NCI-H345 treated with DMSO at 0.1 percent for 48 hours (cell line): ENCODE measurements at regions not wholly inside any gene's neighbourhood (a gene's known extent, or its start where the extent isn't known, plus 50 kb on each side); places are given as distances from the start of the nearest gene placed in this dataset.

Experiments
- DNase-seq: peaks from one replicate; lab custom pipeline; 2025; ENCODE audit not compliant: unreplicated experiment; lab: John Stamatoyannopoulos, UW

DNA sequence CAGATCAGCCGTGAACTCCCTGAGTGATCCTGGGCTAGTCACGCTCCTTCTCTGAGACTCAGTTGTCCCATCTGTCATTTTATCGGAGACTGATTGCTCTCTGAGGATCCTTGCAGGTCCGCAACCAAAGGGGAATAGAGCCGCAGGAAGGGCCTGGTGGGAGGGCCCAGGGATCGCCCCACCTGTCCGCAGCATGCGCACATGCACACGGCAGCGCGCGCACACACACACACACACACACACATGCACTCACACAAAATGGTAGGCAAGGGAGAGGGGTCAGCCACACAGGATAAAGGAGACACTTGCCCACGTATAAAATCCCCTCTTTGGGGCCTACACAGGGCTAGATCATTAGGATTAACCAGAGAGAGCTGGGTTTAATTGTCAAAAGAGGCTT is 95.6 kb upstream of the FOXP4 start:
- DNase-seq: no peak

- DNase-seq: no peak
Measured at GRCh38 chr6:41451039-41451438, 95.1 kb upstream of the FOXP4 start.

GRCh38 chr6:41451515-41452163 is 94.5 kb upstream of the FOXP4 start:
- DNase-seq: no peak

DNA sequence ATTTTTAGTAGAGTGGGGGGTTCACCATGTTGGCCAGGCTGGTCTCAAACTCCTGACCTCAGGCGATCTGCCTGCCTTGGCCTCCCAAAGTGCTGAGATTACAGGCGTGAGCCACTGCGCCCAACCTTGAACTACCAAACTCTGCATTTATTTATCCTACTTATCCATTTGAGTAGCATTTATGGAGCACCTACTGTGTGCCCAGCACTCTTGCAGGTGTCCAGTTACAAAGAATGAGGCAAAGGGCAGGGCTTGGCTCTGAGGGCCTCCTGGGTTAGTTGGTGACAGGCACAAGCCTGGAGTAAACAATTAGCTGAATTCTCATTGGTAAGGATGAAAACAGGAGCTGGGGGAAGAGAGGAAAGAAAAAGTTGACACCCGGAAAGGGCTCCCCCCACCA is 93.4 kb upstream of the FOXP4 start:
- DNase-seq: no peak

DNA sequence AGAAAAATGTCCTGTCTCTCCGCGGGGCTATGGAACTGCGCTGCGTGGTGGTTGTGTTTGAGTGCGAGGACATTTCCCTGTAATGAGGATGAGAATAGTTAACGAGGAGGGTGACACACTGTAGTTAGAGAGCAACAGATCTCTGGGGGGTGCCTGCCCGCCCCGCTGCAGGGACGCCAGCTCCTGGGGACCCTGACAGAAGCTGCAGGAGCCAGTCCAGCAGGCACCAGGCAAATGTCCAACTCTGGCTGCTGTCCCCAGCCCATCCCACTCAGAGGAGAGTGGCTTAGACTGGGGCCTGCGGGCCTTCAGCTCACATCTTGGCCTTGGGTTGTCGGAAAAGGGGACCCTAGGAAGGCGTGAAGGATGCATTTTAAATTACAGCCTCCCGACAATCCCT is 92.9 kb upstream of the FOXP4 start:
- DNase-seq: no peak

GRCh38 chr6:41454189-41454789 is 91.9 kb upstream of the FOXP4 start:
- no peak for DNase-seq

DNA sequence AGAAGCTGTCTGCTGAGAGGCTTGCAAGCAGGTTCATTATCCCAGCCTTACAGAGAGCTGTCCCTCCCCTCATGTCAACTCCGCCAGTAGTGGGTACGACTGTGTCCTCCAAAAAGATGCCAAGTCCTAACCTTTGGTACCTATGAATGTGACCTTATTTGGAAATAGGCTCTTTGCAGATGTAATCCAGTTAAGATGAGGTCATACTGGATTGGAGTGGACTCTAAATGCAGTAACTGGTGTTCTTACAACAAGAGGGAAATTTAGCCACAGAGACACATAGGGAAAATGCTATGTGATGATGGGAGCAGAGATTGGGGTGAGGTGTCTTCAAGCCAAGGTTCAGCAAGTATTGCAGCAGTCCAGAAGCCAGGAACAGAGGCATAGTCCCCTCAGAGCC is 90.8 kb upstream of the FOXP4 start:
- DNase-seq: no peak

DNA sequence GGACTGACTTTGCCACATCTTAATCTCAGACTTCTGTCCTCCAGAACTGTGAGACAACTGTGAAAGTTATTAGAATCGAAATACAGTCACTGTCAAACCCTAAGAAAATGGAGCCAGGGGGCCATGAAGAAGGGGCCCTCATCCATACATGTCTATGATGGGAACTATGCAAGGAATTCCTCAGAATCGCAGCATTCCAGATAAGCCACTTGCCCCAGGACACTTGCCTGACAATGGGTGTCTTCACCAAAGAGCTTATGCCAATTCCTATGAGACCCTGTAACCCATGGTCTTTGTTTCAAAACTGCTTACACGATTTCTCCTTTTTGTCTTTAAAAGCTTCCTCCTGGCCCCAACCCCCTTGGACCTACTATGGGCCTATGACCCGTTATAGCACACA is 90.4 kb upstream of the FOXP4 start:
- no peak for DNase-seq

GRCh38 chr6:41457303-41457670 is 88.9 kb upstream of the FOXP4 start:
- no peak for DNase-seq

- DNase-seq: no peak
Measured at GRCh38 chr6:41459738-41460137, 86.4 kb upstream of the FOXP4 start.

DNA sequence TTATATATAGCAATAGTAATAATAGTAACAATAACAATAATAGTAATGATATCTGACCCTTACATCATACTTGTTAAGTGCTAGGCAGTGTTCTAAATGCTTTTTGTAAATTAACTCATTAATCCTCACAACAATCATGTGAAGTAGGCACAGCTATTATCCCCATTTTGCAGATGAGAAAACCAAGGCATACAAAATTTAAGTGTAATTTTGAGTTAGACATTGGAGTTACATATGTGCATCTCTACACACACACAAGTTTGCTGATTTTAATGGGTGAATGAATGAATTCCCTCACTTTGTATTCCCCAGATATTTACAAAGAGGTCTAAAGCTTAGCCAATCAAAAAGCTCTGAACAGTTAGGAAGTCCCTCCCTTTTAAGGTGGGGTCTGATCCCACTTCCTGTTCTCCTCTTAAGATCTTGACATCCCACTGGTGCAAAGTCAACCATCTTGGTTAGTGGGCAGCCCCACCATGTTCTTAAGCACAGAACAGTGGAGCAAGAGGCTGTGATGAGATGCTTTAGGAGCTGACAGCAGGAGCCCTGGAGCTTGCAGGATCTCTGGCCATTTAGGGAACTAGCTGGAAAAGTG is 85.3 kb upstream of the FOXP4 start:
- DNase-seq: no peak

DNA sequence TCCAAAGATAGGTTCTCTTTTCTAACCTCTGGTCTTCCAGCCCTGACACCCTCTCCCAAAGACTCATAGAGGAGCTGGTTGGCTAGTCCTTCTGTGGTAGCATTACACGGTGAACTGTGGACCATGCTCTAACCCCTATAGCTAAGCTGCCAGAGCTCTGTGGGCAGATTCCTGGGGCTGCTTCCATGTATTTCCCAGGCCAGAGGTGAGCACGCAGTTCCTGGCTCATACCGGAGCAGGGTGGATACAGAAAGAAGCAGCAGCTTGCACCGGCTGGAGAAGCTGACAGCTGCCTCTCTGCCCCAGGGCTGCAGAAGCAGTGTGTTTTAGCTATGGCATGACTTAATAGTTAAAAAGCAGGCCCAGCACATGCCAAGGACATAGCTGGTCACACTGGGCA is 84.1 kb upstream of the FOXP4 start:
- no peak for DNase-seq

DNA sequence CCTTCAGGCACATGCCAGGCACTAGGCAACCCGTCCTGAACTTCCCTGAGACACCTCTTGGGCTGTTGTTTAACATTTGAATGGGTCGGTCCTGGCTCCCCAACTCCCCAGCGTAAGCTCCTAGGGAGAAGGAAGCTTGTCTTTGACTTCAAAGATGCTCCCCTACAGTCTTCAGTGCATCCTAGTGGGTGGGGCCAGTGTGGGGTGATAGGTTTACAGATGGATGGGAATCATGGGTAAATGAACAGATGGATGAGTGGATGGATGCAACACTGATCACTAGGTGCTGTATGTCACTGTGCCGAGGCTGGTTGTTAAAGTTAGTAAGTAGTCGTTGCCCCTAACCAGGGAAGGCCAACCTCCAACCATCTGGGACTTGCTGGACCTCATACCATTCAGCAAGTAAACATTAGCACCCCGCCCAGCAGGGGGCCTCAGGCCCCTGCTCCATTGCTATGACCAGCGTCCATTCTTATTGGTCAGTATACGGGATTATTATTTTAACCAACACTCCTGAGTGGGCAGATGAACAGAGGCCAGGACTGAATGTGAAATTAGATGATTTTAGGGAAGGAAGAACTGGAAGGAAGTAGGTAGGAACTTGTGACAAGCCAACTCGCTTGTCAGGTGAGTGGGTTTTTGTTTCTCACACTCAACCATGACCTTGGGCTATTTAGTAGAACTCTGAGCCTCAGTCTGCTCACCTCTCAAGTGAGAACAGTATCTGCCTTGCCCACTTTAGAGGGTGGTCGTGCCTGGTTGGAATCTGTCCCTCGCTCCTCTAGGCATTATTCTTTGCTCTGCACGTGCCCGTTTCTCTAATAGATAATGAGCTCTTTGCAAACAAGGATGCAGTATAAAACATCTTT is 82.9 kb upstream of the FOXP4 start:
- DNase-seq: no peak

DNA sequence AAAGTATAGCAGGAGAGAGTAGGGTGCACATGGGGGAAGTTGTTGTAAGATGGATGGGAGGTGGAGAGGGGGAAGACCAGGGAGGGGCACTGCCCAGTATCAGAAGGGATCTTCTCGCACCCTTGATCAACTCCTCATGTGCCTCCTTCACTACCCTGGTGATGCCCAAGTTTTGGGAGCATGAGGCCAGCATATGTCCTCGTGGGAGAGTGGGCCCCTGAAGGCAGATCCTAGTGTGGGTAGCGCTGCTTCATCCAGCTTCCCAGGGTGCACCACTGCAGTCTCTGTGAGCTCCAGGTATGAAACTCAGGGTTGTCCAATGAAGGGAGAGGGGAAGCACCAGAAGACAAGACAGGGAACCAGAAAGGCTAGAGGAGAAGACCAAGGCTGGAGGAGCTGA is 82.2 kb upstream of the FOXP4 start:
- DNase-seq: no peak

DNA sequence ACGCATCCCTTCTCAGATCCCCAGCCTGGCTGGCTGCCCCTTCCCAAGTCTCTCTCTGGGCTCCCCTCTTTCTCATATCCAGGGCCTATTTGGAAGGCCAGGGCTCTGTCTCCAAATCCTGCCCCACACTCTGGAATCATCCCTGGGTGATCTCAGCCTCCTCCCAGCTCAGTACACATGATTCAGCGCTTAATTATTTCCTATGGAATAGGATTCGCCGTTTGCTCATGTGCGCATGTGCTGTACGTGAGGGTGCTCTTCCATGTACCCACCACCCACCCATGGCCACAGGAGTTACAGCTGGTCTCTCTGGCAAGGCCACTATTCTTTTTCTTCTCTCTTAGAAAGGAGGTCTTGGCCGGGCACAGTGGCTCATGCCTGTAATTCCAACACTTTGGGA is 81.7 kb upstream of the FOXP4 start:
- DNase-seq: no peak

DNA sequence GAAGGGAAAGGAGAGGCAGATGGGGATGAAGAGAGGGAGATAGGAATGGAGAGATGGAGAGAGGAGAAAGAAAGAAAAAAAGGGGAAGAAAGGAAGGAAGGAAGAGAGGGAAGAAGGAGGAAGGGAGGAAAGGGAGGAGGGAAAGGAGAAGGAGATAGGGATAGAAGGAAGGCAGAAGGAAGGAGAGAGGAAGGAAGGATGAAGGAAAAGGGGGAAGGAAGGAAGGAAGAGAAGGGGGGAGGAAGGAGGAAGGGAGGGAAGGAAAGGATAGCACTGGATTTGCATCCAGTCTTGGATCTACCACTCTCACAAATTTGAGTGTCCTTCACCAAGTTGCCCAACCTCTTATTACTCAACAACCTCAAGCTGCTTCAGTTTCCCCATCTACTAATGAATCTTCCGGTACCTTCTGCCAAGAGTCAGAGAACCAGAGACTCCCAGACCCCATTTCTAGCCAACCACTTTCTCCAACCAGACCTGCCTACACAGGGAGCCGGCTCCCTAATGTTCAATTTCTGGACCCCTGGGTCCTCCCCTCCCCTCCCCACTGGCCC is 79.7 kb upstream of the FOXP4 start:
- DNase-seq: no peak

DNA sequence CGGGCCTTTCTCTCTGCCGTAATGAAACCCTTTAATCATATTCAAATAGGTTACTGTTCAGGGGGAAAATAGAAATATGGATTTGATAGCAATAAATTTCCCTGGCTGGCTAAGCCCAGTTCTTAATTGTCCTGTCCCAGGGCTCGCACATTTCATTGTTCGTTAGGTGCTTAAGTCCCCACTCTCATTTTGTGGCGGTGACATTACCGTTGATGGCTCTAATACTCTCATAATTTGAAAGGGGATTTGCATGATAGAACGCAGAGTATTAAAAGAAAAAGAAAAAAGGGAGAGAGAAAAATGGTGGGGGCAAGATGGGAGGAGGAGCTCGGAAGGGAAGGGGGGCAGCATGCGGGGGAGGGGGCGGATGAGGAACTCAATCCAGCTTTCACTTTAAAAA is 79.1 kb upstream of the FOXP4 start:
- DNase-seq: no peak

- no peak for DNase-seq
Measured at GRCh38 chr6:41467627-41468404, 78.4 kb upstream of the FOXP4 start.

- DNase-seq: no peak
Measured at GRCh38 chr6:41469156-41470028, 76.8 kb upstream of the FOXP4 start.

DNA sequence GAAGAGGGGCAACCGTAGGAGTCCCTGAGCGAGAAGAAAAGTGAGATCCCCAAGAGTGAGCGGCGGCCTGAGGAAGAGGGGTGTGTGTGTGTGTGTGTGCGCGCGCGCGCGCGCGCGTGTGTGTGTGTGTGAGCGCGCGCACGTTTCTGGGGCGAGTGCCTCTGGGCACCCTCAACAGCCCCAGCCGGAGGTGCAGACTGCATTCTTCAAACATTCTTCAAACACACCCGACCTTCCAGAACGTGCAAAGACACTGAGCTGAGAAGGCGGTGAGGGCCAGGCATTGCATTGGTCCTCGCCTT is 76.2 kb upstream of the FOXP4 start:
- no peak for DNase-seq
